ENCODE measurements at regions not wholly inside any gene's neighbourhood (a gene's known extent, or its start where the extent isn't known, plus 50 kb on each side); places are given as distances from the start of the nearest gene placed in this dataset.
"Not testable (repeated sequence)": the region's sequence is repeated elsewhere in the genome, so short reads cannot be mapped to it uniquely, and the experiment has no call there.

DNA sequence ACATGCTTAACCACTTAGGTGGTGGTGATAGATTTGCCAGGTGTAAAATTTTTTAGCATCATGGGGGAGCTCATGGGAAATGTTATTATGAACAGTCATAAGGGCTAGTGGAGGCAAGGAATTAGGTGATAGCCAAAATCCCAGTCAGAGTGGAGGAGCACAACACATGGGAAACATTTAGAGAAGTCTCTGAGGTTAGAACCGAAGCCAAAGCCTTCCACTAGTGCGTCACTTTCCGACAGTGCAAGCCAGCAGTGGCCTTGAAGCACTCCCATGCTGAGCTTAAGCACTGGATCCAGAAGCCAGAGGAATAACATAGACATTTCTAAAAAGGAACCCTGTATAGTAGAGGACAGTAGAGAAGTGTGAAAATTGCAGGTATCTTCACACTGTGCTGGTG lies 101.5 kb upstream of the SNX2 start:
- TF ChIP-seq GATA1 (IDR thresholded peaks at IDR 0.05; ENCODE audit: low read depth, low read length), result no peak
- TF ChIP-seq POLR2A (IDR thresholded peaks at IDR 0.05; ENCODE audit: low read length), result no peak
- DNase-seq, result no peak

DNA sequence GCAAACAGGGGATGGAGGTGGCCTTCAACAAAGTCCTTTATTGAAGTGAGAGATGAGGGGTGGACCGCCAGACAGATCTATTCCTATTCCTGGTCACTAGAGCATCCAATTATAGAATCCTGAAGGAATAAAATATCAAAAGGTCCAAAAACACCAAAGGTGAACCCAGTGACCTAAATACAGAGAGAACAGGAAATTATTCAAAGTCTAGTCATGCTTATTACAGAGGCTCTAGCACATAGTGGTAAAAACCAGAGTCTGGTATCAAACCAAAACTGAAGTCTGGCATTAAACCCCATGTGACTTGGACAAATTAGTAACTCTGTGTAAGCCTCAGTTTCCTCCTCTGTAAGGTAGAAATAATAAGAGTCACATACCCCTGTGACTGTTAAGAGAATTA lies 100.5 kb upstream of the SNX2 start:
- no peak for DNase-seq
- no peak for TF ChIP-seq POLR2A (IDR thresholded peaks at IDR 0.05; ENCODE audit: low read length)
- TF ChIP-seq GATA1 (IDR thresholded peaks at IDR 0.05; ENCODE audit: low read depth, low read length), result no peak

DNA sequence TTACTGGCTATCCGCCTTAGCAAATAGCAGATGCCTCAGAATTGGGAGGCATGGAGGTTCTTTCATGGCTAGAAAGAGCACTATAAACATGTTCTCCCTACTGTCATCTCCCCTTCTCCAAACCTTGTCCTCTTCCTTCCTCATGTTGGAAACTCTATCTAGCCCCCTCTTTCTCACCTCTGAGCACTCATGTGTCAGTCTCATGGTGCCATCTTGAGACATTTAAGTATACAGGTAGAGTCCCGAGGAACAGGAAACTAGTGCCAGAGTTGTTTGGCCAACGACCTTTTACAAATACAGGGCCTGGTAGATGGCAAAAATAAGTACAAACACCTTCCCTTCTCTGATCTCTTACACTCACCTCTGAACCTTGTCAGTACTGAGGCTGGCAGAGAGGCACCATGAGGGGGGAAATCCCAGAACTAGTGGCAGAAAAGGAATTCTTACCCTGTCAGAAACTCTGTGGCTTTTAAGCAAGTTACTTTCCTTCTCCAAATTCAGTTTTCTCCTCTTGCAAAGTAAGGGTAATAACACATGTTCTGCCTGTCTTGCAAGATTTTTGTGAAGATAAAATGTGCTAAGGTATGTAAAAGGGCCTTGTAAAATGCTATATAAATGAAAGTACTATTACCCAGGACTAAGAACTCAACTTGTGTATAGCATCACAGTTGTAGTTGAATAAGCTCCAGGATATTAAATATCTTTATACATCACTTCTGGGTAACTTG lies 94.1 kb upstream of the SNX2 start:
- TF ChIP-seq GATA1 (IDR thresholded peaks at IDR 0.05; ENCODE audit: low read depth, low read length), result no peak
- TF ChIP-seq POLR2A (IDR thresholded peaks at IDR 0.05; ENCODE audit: low read length), result no peak
- no peak for DNase-seq

DNA sequence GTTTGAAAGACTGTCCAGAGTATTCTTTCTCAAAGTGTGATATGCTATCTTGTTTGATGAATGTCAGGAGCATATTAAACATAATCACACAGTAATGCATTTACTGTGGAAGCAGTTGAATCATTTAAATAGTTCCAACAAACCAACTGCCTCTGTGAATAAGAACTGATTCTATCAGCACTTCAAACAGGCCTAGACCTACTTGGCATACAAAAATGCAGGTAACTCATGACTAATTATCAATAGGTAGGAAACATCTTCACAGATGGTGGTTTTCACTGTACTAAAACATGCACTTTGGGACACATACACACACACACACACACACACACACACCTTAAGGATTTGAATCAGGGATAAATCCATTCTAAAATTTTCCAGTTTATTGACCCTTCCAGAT lies 91.2 kb upstream of the SNX2 start:
- no peak for DNase-seq
- no peak for TF ChIP-seq GATA1 (IDR thresholded peaks at IDR 0.05; ENCODE audit: low read depth, low read length)
- no peak for TF ChIP-seq POLR2A (IDR thresholded peaks at IDR 0.05; ENCODE audit: low read length)

DNA sequence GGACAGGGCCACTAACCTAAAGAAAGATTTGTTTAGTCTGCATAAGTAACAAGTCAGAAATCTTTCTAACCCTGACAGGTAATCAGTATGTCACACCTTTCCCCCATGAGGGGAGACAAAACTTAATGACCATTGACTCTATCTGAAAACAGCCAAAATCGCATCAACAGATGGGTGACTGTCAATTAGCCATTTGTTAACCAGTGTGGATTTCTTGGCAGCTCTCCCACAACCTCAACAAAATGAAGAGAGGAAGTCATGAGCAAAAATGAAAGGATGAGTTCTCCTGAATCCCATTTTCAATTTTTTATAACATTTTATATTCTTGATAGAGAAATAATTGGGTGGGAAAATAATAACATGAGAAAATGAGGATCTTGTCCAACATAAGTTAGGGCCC lies 84.6 kb upstream of the SNX2 start:
- TF ChIP-seq GATA1 (IDR thresholded peaks at IDR 0.05; ENCODE audit: low read depth, low read length) (no peak), POLR2A (IDR thresholded peaks at IDR 0.05; ENCODE audit: low read length) (no peak)
- DNase-seq, result peak in 1 of 2 experiments; percentile 7

DNA sequence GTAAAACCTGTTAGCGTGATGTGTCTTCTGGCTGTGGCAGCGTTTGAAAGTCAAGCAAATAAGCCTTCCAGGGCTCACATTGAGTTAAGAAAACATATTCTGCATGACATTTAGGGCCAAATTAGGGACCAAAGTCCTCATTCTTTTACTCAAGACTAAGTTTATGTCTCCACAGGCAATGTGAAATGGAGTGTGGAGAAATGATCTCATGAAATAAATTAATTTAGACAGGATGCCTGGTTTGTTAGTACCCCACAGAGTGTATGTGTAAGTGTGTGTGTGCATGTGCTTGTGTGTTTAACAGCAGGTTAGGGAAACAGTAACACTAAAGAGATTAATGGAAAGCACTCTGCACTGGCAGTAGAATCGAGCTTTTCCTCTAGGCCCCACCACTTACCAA lies 82.9 kb upstream of the SNX2 start:
- no peak for DNase-seq
- TF ChIP-seq POLR2A (IDR thresholded peaks at IDR 0.05; ENCODE audit: low read length) (no peak), GATA1 (IDR thresholded peaks at IDR 0.05; ENCODE audit: low read depth, low read length) (no peak)

DNA sequence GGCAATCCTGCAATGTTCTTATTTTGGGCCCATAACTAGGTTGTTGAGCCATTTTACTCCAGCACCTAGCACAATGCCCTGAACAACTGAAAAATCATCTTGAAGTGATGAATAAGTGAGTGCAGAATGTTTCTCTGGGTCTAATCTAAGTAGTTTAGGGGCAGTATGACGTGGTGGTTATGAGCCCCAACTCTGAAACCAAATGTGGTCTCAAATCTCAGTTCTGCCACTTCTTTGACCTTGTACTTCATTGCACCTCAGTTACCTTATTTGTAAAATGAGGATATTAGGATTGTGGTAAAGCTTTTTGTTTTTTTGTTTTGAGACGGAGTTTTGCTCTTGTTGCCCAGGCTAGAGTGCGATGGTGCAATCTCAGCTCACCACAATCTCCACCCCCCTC lies 80.9 kb upstream of the SNX2 start:
- no peak for TF ChIP-seq POLR2A (IDR thresholded peaks at IDR 0.05; ENCODE audit: low read length)
- TF ChIP-seq GATA1 (IDR thresholded peaks at IDR 0.05; ENCODE audit: low read depth, low read length), result no peak
- DNase-seq, result no peak

DNA sequence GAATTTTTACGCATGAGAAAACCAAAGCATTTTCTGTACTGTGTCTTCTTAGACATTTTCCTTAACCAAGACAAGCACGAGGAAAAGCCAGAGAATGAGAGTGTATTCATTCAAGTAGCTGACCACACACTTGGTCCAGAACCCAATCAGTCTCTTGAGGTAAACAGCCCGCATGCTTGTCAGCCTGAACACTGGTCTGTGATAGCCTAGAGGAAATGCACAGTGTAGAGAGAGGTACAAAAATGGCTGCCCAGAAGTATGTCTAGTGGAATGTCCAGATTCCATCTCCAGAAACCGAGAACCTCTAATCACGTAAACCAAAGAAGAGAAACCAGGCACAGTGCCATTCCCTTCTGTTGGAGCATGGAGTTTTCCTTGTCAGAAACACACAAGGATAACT lies 80.0 kb upstream of the SNX2 start:
- TF ChIP-seq POLR2A (IDR thresholded peaks at IDR 0.05; ENCODE audit: low read length) (no peak), GATA1 (IDR thresholded peaks at IDR 0.05; ENCODE audit: low read depth, low read length) (no peak)
- DNase-seq, result no peak

DNA sequence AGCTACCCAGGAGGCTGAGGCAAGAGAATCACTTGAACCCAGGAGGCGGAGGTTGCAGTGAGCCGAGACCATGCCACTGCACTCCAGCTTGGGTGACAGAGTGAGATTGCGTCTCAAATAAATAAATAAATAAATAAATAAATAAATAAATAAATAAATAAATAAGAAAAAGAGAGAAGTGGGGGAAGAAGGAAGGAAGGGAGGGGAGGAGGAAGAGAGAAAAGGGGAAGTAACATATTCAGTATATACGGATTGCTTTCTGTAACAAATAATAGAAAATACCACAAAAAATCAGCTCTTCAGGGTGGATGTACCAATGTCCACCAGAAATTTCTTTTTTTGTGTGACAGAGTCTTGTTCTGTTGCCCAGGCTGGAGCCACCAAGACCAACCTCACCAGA lies 78.1 kb upstream of the SNX2 start:
- DNase-seq, result not testable (repeated sequence)

DNA sequence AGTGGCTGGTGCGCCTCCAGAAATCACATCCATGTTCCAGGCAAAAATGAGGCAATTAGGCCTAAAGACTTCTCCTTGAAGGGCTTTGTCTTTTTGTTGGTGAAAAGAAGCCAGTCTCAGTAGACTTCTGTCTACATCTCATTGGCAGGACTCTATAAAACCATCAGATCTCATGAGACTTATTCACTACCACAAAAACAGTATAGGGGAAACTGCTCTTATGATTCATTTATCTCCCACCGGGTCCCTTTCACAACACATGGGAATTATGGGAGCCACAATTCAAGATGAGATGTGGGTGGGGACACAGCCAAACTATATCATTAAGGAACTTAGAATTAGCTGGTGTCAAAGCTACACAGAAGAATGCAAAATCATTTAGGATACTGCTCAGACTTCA lies 77.7 kb upstream of the SNX2 start:
- DNase-seq, result no peak
- TF ChIP-seq GATA1 (IDR thresholded peaks at IDR 0.05; ENCODE audit: low read depth, low read length) (no peak), POLR2A (IDR thresholded peaks at IDR 0.05; ENCODE audit: low read length) (no peak)

DNA sequence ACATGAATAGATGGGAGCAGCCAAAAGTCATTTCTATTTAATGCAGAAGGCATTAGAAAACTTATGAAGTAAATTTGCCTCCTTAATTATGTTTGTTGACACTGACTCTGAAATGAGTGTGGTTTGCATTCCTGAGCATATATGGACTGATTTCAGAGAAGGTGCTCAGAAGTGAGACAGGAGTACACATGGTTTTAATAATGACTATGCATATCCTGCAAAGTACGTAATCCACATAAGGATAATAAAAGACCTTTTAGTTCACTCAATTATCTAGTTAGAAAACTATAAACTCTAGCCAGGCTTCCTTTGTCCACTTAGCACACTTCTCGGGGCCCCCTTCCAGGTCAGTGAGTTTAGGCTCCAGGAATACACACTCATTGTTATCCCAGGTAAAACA lies 75.7 kb upstream of the SNX2 start:
- TF ChIP-seq GATA1 (IDR thresholded peaks at IDR 0.05; ENCODE audit: low read depth, low read length) (no peak), POLR2A (IDR thresholded peaks at IDR 0.05; ENCODE audit: low read length) (no peak)
- DNase-seq, result no peak

DNA sequence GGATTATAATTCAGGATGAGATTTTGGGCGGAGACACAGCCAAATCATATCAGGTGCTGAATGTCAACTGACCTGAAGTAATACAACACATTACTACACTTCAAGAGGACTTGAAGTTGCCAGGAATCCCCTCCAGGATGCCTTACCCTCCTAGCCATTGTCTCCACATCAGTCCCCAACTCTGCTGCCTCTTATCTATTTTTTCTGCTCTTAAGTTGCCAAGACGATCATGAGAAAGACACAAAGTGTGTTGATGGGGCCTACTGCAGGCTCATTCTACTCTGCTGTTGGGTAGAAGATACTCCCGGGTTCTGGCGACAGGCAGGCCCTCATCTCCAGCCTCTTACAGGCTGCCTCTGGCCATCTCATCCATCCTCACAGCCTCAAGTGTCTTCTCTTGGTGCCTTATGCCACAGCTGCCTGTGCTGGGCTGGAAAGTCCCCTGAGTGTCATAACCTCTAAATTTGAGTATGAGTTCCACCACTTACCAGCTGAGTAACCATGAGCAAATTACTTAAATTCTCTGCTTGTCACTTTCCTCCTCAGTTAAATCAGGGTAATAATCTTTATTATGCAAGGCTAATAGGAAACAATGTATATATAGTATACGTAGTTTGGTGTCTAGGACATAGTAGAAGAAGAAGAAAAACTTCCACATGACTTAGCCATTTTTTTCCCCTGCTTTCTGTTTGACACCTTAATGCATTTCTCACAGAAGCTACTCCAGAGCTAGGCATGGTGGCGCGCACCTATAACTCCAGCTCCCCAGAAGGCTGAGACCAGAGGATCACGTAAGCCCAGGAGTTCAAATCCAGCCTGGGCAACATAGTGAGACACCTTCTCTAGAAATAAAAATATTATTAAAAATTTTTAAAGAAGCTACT lies 73.0 kb upstream of the SNX2 start:
- peak in 1 of 2 experiments; percentile 25 for DNase-seq
- no peak for TF ChIP-seq GATA1 (IDR thresholded peaks at IDR 0.05; ENCODE audit: low read depth, low read length)
- no peak for TF ChIP-seq POLR2A (IDR thresholded peaks at IDR 0.05; ENCODE audit: low read length)

DNA sequence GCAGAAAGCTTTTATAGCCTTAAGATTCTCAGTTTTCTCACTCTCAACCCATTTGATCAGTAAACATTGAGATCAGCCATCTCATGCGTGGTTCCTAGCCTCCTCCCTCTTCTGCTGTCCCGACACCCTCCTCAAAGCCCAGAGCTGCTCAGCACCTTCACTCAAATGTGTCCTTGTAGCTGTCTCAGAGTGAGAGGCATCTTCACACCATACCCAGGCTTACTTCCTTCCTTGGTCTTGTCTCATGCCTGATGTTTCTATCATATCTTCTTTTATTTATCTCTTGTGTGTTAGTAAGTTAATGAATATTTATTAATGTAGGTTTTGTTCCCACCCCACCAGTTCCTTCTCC lies 72.4 kb upstream of the SNX2 start:
- DNase-seq, result no peak
- TF ChIP-seq POLR2A (IDR thresholded peaks at IDR 0.05; ENCODE audit: low read length), result no peak

DNA sequence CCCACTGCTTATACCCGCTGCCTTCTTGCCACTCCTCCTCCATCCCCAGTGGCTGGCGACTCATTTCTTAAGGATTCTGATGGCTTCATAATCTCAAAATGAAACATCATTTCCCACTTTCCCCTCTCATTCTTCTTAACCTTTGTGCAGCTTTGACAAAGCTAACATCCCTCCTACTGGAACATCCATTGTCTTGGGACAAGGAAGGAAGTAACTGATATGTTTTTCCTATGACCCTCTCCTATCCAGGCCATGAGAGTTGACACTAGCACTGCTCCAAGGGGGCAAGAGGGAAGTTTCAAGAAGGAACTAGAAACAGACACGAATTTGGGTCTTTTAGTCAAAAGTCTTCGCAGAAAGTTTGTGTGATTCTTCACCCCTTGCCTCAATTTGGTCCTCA lies 71.7 kb upstream of the SNX2 start:
- no peak for DNase-seq

More for the DNA sequence above, 71.7 kb upstream of the SNX2 start:
- no peak for TF ChIP-seq POLR2A (IDR thresholded peaks at IDR 0.05; ENCODE audit: low read length)
- no peak for TF ChIP-seq GATA1 (IDR thresholded peaks at IDR 0.05; ENCODE audit: low read depth, low read length)

Data from erythroblast (primary cell).